ENCODE measurements at regions not wholly inside any gene's neighbourhood (a gene's known extent, or its start where the extent isn't known, plus 50 kb on each side); places are given as distances from the start of the nearest gene placed in this dataset.

DNA sequence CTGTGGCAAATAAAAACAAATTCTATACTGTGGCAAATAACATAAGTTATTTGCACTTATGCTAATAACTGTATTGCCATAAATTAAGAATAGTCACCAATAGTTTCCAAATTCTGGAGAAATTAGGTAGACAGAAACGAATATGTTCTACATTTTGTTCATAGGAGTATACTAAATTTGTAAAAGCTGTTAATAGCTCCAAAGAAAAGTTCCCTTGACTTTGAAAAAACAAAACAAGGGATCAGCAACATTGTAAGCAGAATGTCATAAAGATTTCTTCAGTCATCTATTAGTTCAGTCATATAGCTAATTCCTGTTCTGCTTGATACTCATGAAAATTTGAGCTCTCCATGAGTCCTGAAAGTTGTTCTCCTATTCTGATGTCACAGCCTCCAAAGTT, 1472.8 kb downstream of the C4orf33 start:
- DNase-seq = no peak

- DNase-seq = no peak
Observed at GRCh38 chr4:130573742-130574141, 1477.8 kb downstream of the C4orf33 start.

- DNase-seq = no peak
Observed at GRCh38 chr4:130574215-130574614, 1478.3 kb downstream of the C4orf33 start.

DNA sequence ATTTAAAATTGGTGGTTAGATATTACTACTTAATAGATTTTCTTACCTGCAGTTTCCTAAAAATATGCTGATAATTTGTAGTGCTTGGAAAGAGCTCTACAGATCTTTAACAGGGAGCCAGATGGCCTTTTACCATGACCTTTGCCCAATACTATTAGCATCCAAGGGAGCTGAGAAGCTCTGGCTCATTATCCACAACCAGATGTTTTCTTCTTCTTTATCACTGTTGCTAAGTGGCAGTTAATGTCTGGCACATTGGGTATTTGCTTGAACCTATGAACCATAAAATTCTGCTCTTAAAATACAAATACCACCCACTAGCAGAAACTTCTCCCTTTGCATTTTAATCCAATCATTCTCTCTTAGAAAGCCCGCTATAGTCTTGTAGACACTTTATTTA, 1480.3 kb downstream of the C4orf33 start:
- DNase-seq = no peak

DNA sequence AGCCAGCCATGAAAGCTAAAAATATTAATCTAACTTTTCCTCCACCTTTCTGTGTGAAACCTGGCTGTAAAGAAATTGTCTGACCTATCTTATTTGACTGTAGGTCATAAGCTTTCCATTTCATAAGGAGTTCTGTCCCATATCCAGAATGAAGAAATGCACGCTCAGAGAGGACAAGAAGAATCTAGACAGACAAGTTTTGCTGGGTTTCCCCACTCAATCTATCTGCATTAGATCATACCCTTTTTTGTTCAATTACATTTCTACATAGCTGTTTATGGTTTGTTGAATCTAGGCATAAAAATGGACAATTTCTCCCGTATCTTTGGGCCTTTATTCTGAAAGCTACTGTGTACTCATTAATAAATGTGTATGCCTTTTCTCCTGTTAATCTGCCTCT, 1495.1 kb downstream of the C4orf33 start:
- DNase-seq = no peak

DNA sequence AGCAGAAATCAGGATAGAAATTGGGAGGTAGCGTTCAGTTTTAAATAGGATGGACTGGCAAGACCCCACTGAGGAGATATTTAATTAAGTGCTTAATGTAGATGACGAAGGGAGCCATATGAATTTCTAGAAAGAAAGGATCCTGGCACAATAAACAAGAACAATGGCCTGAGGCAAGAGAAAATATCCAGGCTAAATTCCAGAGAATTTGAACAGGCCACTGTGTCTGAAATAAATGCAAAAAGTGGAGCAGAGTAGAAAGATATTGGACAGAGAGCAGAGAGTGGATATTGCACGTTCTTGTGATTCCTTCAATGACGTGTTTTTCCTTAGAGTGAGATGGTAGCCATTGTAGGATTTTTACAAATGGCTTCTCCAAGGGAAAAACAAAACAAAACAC, 1504.8 kb downstream of the C4orf33 start:
- DNase-seq = no peak

DNA sequence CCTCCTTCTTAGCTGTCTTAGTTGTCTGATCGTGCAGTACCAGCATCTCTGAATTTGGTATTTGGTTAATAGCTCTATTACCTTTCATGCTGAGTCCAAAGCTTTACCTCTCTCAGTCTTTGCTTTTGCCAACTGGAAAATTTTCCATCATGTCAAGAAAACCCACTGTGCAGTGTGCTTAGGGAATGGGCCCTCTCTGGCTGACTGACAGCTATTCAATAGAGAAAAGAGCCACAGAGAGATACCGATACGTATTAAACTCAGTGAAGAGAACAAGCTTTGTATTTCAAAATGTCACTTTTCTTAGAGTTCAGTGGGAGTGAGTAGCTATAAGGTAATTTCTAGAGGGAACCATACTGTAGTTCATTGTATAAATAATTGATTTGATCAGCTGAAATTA, 1507.1 kb downstream of the C4orf33 start:
- DNase-seq = no peak

DNA sequence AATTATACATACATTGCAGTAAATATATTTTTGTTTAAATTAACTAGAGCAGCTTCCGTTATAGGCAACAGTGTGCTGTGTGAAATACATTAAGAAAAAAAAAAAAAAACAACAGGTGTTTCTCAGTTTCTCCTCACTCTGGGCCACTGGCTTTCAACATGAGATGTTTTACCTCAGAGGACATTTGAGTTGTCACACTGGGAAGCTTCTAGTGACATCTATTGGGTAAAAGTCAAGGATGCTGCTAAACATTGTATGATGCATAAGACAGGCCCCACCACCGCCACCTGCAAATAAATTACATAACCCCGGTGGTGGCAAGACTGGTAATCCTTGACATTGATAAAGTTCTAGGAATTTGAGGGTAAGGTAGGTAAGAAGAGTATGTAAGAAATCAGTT, 1512.2 kb downstream of the C4orf33 start:
- no peak for DNase-seq

DNA sequence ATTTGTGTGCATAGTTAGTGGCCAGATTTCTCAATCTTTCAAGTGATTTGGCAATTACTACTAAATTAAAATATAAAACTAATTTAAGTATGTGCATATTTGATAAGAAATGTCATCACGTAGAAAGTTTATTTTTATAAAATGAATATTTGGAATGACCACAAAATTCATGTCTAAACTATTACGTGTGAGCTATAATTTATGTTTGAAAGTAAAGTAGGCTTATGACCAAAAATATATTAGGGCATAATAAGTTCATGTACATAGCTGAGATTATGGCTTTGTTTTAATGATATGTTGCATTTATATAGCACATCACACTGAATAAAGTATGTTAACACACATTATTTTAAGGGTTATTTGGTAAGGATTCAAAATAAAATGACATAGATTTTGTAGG, 1532.6 kb downstream of the C4orf33 start:
- DNase-seq = no peak

DNA sequence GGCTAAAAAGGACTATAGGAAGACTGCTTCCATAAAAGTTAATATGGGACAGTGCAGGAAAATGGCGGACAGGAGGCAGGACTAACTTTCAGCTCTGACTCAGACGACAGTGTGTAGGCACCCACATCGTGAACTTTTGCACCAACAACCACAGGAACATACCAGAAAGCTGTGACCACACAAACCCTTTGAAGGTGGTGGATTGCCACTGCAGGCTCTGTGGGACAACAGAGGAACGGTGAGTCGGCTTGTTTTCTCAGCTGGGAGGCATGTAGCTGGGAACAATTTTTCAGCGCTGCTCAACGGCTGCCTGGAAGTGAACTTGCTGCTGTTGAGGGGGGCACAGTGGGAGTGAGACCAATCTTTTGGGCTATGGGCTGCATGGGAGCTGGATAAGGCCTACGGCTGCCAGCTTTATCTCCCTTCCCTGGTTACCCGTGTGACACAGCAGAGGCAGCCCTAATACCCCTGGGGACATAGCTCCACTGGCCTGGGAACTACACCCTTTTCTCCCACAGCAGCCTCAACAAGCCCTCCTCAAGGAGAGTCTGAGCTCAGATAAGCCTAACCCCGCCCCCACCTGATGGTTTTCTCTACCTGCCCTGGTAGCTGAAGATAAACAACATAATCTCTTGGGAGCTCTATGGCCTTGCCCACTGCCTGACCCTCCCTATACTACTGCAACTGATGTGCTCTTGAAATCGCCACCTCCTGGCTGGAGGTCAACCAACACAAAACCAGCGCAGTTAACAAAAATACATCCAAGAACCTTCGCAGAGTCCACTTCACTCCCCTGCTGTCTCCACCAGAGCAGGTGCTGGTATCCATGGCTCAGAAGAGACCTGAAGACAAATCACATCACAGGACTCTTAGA, 1537.0 kb downstream of the C4orf33 start:
- no peak for DNase-seq

DNA sequence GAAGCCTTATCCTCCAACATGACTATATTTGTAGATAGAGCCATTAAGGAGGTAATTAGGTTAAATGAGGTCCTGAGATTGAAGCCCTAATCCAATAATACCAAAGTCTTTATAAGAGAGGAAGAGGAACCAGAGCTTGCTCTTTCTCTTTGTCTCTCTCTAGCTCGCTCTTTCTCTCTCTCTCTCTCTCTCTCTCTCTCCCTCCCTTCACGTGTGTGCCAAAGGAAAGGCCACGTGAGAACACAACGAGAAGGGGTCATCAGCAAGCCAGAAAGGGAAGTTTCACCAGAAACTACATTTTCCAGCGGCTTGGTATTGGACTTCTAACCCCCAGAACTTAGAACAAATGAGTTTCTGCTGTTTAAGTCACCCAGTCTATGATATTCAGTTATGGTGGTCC, 1540.5 kb downstream of the C4orf33 start:
- DNase-seq = no peak

DNA sequence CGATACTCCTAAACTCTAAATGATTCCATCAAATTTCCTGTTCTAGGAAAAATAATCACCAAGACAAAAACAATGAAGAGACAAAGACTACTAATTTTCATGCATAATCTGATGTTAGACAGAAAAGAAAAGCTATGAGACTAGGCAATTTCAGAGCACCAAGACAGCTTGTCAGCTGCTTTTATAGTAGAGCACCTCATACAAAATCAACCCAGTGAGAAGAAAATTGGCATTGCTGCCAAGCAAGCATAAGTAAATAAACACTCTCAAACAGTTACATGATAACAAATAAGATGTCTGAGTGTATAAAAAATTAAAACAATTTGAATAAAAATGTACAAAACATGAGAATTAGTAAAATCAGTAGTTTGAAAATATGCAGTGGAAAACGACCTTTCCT, 1544.6 kb downstream of the C4orf33 start:
- no peak for DNase-seq

DNA sequence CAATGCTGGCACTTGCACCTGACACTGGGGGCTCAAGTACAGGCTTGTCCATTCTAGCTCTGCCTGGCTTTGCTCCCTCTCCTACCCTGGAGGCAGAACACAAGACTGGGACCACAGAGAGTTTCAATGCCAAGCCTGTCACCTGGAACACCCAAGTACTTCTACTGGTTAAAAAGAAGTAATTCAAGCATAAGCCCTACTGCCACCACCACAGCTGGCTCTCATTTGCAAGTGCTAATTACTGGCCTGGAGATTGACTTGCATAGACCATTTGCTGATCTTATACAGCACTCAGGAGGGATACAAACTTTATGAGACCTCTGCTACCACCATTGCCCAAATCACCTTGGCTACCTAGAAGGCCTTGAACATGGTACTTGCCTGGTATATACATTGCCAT, 1550.9 kb downstream of the C4orf33 start:
- DNase-seq = no peak

- DNase-seq = no peak
Observed at GRCh38 chr4:130648570-130648969, 1552.6 kb downstream of the C4orf33 start.

DNA sequence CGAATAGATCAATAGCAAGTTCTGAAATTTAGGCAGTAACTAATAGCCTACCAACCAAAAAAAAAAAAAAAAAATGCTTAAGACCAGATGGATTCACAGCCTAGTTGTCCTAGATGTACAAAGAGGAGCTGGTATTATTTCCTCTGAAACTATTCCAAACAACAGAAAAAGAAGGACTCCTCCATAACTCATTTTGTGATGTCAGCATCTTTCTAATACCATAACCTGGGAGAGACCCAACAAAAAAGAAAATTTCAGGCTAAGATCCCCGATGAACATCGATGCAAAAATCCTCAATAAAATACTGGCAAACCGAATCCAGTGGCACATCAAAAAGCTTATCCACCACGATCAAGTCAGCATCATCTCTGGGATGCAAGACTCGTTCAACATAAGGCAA, 1557.9 kb downstream of the C4orf33 start:
- DNase-seq = no peak

DNA sequence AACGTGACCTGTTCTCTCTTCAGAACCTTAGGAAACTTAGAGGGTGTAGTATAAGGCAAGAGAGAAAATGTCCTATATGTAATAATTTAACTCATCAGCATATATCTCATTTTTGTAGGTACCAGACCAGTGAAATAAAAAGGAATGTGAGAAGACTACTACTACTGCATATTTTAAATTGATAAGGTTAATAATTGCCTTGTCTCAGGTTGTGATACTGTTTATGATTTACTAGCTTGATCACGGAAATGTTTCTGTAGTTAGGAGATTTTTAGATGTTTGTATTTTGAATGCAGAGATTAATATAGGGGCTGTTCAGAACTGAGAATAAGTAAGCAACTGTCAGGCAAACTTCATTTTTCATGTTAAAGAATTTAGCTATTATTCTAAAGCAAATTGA, 1563.4 kb downstream of the C4orf33 start:
- no peak for DNase-seq

DNA sequence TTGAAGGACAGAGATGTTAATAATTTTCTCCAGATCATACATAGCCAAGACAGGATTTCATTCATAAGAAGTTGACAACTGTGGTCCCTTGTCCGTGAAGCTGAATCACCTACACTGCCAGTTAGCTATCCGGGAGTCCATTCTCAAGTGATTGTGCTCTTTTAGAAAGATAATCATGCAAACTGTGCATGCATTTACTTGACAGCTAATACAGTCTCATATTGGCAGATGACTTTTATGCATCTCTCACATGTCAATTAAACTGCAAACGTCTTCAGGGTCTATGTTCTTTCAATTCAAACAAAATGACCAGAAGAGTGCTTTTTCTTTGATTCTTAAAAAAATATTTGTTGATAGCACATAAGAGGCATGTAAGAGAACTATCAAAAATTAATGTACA, 1572.9 kb downstream of the C4orf33 start:
- DNase-seq = no peak

DNA sequence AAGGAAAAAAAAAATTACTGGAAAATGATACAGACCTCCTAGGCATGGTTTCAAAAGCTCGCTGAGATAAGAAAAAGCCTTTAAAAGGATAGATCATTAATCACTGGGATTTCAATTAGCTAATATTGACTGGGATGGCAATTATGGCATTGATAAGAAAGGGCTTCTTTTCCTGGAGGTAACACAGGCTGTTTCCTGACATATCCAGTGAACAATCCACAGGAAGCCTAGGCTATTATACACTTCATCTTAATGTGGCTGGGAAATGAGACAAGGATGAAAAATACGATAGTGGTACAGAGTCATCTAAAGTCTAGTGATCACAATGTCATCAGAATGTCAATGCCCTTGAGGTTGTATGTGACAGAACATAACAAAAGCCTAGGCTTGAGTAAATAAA, 1579.3 kb downstream of the C4orf33 start:
- no peak for DNase-seq

GRCh38 chr4:130689181-130689580, 1593.2 kb downstream of the C4orf33 start:
- DNase-seq = no peak

DNA sequence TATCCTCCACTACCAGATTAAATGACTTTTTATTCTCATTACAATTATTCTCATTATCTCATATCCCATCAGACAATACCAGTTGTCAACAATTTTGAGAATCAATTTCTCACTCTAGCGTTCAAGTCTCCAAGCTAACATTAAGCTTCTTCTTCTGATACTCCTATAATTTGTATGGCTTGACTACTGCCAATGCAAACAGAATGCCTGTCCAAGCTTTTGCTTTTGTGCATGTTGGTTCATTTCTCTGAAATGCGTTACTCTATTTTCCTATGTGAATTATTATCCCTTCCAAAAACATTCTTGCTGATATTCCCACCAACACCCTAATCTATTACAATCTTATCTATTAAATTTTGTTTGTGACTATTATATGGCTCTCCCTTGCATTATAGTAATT, 1602.3 kb downstream of the C4orf33 start:
- DNase-seq = no peak

DNA sequence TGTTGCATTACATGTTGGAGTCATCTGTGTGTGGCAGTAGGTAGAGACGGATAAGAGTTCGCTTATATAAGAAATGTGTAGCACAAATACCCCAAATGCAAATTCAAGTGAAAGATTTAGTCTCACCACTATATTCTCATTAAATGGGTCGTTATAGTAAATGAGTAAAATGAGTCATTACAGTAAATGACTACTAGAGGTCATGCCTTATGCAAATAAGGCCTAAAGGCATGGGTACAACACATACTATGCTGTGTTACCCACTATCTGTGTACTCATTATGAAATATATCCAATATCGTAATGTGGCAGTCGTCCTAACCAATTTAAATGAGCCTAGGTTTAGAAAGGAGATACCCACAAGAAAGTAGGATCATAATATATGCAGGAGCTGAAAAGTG, 1603.1 kb downstream of the C4orf33 start:
- DNase-seq = no peak

DNA sequence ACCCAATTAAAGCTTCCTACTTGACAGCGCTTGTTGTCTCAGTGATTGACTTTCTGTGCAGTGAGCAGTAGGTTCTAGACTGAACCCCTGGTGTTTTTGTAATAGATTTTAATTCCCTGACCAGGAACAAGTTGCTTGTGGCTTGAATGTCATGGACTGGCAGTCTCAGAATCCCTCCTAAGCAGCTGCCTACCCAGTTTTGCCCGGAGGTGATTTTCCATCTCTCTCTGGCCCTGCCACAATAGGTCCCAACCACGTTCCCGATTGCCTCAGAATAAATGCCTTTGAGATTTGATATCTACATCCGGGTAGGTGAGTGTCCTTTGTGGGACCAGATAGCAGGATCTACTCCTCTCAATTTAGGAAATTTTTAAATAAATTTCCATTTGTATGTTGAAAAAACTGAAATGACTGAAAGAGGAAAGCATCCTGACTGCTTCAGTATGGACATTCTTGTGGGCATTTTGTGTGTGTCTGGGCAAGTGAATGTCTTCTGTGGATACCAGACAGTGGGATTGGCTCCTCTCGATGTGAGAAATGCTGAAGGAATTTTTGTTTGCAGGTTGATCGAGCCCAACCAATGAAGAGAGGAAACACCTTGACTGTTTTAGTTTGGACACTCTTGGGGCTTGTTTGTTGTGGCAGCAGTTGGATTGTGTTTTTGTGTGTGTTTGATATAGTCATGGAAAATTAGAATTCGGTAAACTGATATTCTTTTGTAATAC, 1607.4 kb downstream of the C4orf33 start:
- no peak for DNase-seq

DNA sequence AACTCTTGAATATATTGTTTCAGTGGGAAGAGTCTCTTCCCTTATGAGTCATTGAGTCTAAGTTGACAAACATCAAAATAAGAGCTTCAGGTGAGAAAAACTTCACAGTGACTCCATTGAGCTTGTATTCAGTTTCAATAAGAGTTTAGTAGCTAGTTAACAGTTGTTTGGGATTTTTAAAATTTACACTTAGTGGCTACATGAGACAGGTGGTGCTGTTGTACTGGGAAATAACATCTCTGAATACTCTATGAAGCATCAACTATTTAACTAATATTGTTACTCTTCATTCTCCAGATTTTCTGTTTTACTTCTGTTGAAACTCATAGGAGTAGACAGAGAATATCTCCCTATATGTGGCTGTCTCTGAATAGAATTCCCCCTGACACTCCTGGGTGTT, 1609.1 kb downstream of the C4orf33 start:
- no peak for DNase-seq

GRCh38 chr4:130712038-130712437, 1616.1 kb downstream of the C4orf33 start:
- no peak for DNase-seq

- DNase-seq = no peak
Observed at GRCh38 chr4:130714006-130714405, 1618.1 kb downstream of the C4orf33 start.
